ENCODE measurements at regions not wholly inside any gene's neighbourhood (a gene's known extent, or its start where the extent isn't known, plus 50 kb on each side); places are given as distances from the start of the nearest gene placed in this dataset.

- H3K4me2 ChIP-seq, result no peak overlapping the region
- Mint-ChIP-seq H3K9me3 (no peaks in the 10 kb centered on the region), H3K4me1 (no peaks in the 10 kb centered on the region), H3K36me3 (ENCODE audit: low read depth) (no peaks in the 10 kb centered on the region), H3K27ac (no peak overlapping the region), H3K4me3 (no peak overlapping the region), H3K27me3 (ENCODE audit: insufficient read depth, low read depth, poor library complexity) (no peaks in the 10 kb centered on the region)
- TF ChIP-seq EZH2 (IDR thresholded peaks at IDR 0.05; ENCODE audit: low read depth, unreplicated experiment) (no peak), CREB1 (CRISPR knock-in tag; IDR thresholded peaks at IDR 0.05; ENCODE audit: low read depth) (no peak), ZNF462 (CRISPR knock-in tag; IDR thresholded peaks at IDR 0.05) (no peak), JUNB (IDR thresholded peaks at IDR 0.05; ENCODE audit: unreplicated experiment) (no peak), POLR2AphosphoS5 (IDR thresholded peaks at IDR 0.05; ENCODE audit: low read depth) (no peak), CTCF (conservative IDR thresholded peaks at IDR 0.05; ENCODE audit: low read depth in 2 of 2) (no peak), NANOG (IDR thresholded peaks at IDR 0.05; ENCODE audit: borderline replicate concordance) (no peak), ETS1 (IDR thresholded peaks at IDR 0.05) (no peak), REST (IDR thresholded peaks at IDR 0.05; ENCODE audit: unreplicated experiment) (no peak), EZH2phosphoT487 (IDR thresholded peaks at IDR 0.05; ENCODE audit: unreplicated experiment) (no peak), ZNF114 (CRISPR knock-in tag; IDR thresholded peaks at IDR 0.05) (no peak), STAT1 (IDR thresholded peaks at IDR 0.05; ENCODE audit: unreplicated experiment) (no peak), ZNF331 (CRISPR knock-in tag; IDR thresholded peaks at IDR 0.05; ENCODE audit: low read depth) (no peak)
- no peak for DNase-seq (ENCODE audit: low spot score)
- H3K36me3 ChIP-seq (ENCODE audit: insufficient read depth), result no peaks in the 10 kb centered on the region
- no peaks in the 10 kb centered on the region for H4K20me1 ChIP-seq (replicated peaks; ENCODE audit: insufficient read depth)
- no peak for ATAC-seq
- no peak overlapping the region for H2AFZ ChIP-seq
- no peaks in the 10 kb centered on the region for H3K27me3 ChIP-seq (ENCODE audit: insufficient read depth)
- no peaks in the 10 kb centered on the region for H3K9me2 ChIP-seq (ENCODE audit: insufficient read depth)
- no peak overlapping the region for H3K4me3 ChIP-seq
- no peak overlapping the region for H3K27ac ChIP-seq (ENCODE audit: low read depth)
- no peaks in the 10 kb centered on the region for H3K4me1 ChIP-seq (ENCODE audit: insufficient read depth)
- no peaks in the 10 kb centered on the region for H3F3A ChIP-seq (replicated peaks; ENCODE audit: low read depth)
- H3K79me2 ChIP-seq (replicated peaks; ENCODE audit: insufficient read depth), result no peaks in the 10 kb centered on the region
Observed at GRCh38 chr13:63327584-63327983, 1911.9 kb upstream of the PCDH20 start.

Data from GM23338 (cell line).